CD4-positive, alpha-beta T cell treated with Interferon alpha-2 for 1 hour (primary cell): ENCODE measurements at regions not wholly inside any gene's neighbourhood (a gene's known extent, or its start where the extent isn't known, plus 50 kb on each side); places are given as distances from the start of the nearest gene placed in this dataset.

Experiments
- DNase-seq, 2 donors: peaks; one replicate each; pipeline ENCODE4 v3.0.0-alpha.2; 2020 to 2022

- DNase-seq: no peak
These were observed 72.5 kb upstream of the SMYD2 start for GRCh38 chr1:214208460-214208859.

- no peak for DNase-seq
These were observed 71.6 kb upstream of the SMYD2 start for GRCh38 chr1:214209260-214209808.

- DNase-seq: no peak
These were observed 67.8 kb upstream of the SMYD2 start for GRCh38 chr1:214213136-214213535.

GRCh38 chr1:214214851-214215250 is 66.1 kb upstream of the SMYD2 start:
- DNase-seq: no peak

- DNase-seq: no peak
These were observed 65.4 kb upstream of the SMYD2 start for GRCh38 chr1:214215583-214215982.

- DNase-seq: no peak
These were observed 64.9 kb upstream of the SMYD2 start for GRCh38 chr1:214216021-214216420.

GRCh38 chr1:214216779-214217178 is 64.2 kb upstream of the SMYD2 start:
- no peak for DNase-seq

- DNase-seq: no peak
These were observed 61.1 kb upstream of the SMYD2 start for GRCh38 chr1:214219902-214220301.

GRCh38 chr1:214220891-214221290 is 60.1 kb upstream of the SMYD2 start:
- no peak for DNase-seq

GRCh38 chr1:214224611-214225354 is 56.2 kb upstream of the SMYD2 start:
- DNase-seq: no peak

GRCh38 chr1:214228976-214229375 is 52.0 kb upstream of the SMYD2 start:
- DNase-seq: no peak

- no peak for DNase-seq
These were observed 51.2 kb upstream of the SMYD2 start for GRCh38 chr1:214229736-214230135.
